ENCODE measurements at regions not wholly inside any gene's neighbourhood (a gene's known extent, or its start where the extent isn't known, plus 50 kb on each side); places are given as distances from the start of the nearest gene placed in this dataset.

DNA sequence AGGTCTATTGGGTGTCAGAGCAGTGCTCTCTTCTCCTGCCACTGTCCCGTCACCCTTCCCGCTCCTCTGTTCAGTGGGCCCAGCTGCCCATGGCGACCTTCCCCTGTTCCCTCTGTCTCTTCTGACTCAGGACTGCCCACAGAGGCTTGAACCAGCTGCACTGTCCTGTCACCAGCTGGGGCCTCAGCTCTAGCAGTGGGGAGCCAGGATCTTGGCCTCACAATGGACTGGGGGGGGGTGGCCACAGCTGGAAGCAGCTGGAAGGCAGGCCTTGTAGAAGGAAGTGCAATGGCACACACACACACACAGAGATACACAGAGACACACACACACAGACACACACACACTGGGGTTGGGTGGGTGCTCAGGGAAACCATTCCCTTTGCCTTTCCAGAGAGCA lies 114.0 kb upstream of the PJA1 start:
- TF ChIP-seq, protein P1, sequence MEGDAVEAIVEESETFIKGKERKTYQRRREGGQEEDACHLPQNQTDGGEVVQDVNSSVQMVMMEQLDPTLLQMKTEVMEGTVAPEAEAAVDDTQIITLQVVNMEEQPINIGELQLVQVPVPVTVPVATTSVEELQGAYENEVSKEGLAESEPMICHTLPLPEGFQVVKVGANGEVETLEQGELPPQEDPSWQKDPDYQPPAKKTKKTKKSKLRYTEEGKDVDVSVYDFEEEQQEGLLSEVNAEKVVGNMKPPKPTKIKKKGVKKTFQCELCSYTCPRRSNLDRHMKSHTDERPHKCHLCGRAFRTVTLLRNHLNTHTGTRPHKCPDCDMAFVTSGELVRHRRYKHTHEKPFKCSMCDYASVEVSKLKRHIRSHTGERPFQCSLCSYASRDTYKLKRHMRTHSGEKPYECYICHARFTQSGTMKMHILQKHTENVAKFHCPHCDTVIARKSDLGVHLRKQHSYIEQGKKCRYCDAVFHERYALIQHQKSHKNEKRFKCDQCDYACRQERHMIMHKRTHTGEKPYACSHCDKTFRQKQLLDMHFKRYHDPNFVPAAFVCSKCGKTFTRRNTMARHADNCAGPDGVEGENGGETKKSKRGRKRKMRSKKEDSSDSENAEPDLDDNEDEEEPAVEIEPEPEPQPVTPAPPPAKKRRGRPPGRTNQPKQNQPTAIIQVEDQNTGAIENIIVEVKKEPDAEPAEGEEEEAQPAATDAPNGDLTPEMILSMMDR (IDR thresholded peaks at IDR 0.05; ENCODE audit: poor library complexity, severe bottlenecking), result no peak
- TF ChIP-seq EZH2 (IDR thresholded peaks at IDR 0.05; ENCODE audit: borderline replicate concordance, insufficient read depth, low read length, poor library complexity, severe bottlenecking), result no peak
- no peak for TF ChIP-seq POLR2AphosphoS5 (IDR thresholded peaks at IDR 0.05)
- TF ChIP-seq, protein P2, sequence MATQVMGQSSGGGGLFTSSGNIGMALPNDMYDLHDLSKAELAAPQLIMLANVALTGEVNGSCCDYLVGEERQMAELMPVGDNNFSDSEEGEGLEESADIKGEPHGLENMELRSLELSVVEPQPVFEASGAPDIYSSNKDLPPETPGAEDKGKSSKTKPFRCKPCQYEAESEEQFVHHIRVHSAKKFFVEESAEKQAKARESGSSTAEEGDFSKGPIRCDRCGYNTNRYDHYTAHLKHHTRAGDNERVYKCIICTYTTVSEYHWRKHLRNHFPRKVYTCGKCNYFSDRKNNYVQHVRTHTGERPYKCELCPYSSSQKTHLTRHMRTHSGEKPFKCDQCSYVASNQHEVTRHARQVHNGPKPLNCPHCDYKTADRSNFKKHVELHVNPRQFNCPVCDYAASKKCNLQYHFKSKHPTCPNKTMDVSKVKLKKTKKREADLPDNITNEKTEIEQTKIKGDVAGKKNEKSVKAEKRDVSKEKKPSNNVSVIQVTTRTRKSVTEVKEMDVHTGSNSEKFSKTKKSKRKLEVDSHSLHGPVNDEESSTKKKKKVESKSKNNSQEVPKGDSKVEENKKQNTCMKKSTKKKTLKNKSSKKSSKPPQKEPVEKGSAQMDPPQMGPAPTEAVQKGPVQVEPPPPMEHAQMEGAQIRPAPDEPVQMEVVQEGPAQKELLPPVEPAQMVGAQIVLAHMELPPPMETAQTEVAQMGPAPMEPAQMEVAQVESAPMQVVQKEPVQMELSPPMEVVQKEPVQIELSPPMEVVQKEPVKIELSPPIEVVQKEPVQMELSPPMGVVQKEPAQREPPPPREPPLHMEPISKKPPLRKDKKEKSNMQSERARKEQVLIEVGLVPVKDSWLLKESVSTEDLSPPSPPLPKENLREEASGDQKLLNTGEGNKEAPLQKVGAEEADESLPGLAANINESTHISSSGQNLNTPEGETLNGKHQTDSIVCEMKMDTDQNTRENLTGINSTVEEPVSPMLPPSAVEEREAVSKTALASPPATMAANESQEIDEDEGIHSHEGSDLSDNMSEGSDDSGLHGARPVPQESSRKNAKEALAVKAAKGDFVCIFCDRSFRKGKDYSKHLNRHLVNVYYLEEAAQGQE (IDR thresholded peaks at IDR 0.05; ENCODE audit: borderline replicate concordance), result no peak
- no peak for TF ChIP-seq RAD21 (conservative IDR thresholded peaks at IDR 0.05)
